Glomerular visceral epithelial cell (primary cell): ENCODE measurements at regions not wholly inside any gene's neighbourhood (a gene's known extent, or its start where the extent isn't known, plus 50 kb on each side); places are given as distances from the start of the nearest gene placed in this dataset.

Experiments used
- DNase-seq: peaks from one replicate; pipeline ENCODE4 v3.0.0-alpha.2; 2016; ENCODE audit errors: extremely low spot score

GRCh38 chr12:114903083-114903691, 219.2 kb upstream of the TBX3 start:
- peak; percentile 6 for DNase-seq

GRCh38 chr12:114902665-114903064, 218.7 kb upstream of the TBX3 start:
- no peak for DNase-seq

GRCh38 chr12:114901316-114901715, 217.3 kb upstream of the TBX3 start:
- no peak for DNase-seq

- DNase-seq: no peak
Observed at GRCh38 chr12:114898159-114898558, 214.2 kb upstream of the TBX3 start.

- DNase-seq: no peak
Observed at GRCh38 chr12:114895827-114896226, 211.9 kb upstream of the TBX3 start.

GRCh38 chr12:114895081-114895480, 211.1 kb upstream of the TBX3 start:
- no peak for DNase-seq

GRCh38 chr12:114894076-114894475, 210.1 kb upstream of the TBX3 start:
- DNase-seq: no peak

- DNase-seq: no peak
Observed at GRCh38 chr12:114888928-114889584, 205.1 kb upstream of the TBX3 start.

GRCh38 chr12:114888448-114888847, 204.5 kb upstream of the TBX3 start:
- DNase-seq: peak; percentile 32

- DNase-seq: no peak
Observed at GRCh38 chr12:114885501-114885900, 201.5 kb upstream of the TBX3 start.

GRCh38 chr12:114884575-114884974, 200.6 kb upstream of the TBX3 start:
- DNase-seq: no peak

GRCh38 chr12:114882083-114882482, 198.1 kb upstream of the TBX3 start:
- no peak for DNase-seq

GRCh38 chr12:114879354-114879753, 195.4 kb upstream of the TBX3 start:
- no peak for DNase-seq

GRCh38 chr12:114878781-114879180, 194.8 kb upstream of the TBX3 start:
- no peak for DNase-seq

GRCh38 chr12:114876968-114877680, 193.1 kb upstream of the TBX3 start:
- no peak for DNase-seq

- DNase-seq: no peak
Observed at GRCh38 chr12:114875313-114875712, 191.3 kb upstream of the TBX3 start.

- DNase-seq: no peak
Observed at GRCh38 chr12:114873656-114874055, 189.7 kb upstream of the TBX3 start.

- no peak for DNase-seq
Observed at GRCh38 chr12:114868995-114869834, 185.2 kb upstream of the TBX3 start.

- no peak for DNase-seq
Observed at GRCh38 chr12:114866331-114866730, 182.4 kb upstream of the TBX3 start.

GRCh38 chr12:114864837-114865551, 181.0 kb upstream of the TBX3 start:
- no peak for DNase-seq

- DNase-seq: no peak
Observed at GRCh38 chr12:114863911-114864310, 179.9 kb upstream of the TBX3 start.

- no peak for DNase-seq
Observed at GRCh38 chr12:114860969-114861368, 177.0 kb upstream of the TBX3 start.
